K562 (cell line): ENCODE measurements at regions not wholly inside any gene's neighbourhood (a gene's known extent, or its start where the extent isn't known, plus 50 kb on each side); places are given as distances from the start of the nearest gene placed in this dataset.

Experiments used
- ATAC-seq: fragments of 200-7000 bp; cut with Tn5 transposase; 3 replicates; pipeline ENCODE4 v1.9.1; 2020; ENCODE audit warnings: moderate library complexity
- BruUV-seq: library from RNA; stranded (reverse); fragments of 400-500 nt; replicated peaks from 2 replicates; lab custom pipeline; 2021; lab: Mats Ljungman, UMichigan
- CTCF ChIA-PET: fragments of 300-600 bp; formaldehyde crosslinking; extraction: SDS; loops from one replicate; lab custom pipeline; 2021; ENCODE audit warnings: low intra/inter-chr PET ratio; lab: Yijun Ruan, JAX
- POLR2A ChIA-PET: fragments of 300-600, 350-650 bp; sonication (Branson Sonifier 250); formaldehyde crosslinking; extraction: SDS; loops from one replicate; lab custom pipeline; 2021; ENCODE audit warnings: antibody characterized with exemption, inconsistent platforms; lab: Yijun Ruan, JAX
- DNase-seq, 4 experiments: peaks; one replicate each; pipeline versions ENCODE4 v3.0.0 to v3.0.0-alpha.2; 2011 to 2018; ENCODE audit warnings: low spot score in 3 of 4, mixed read lengths in 3 of 4; ENCODE audit errors: extremely low read depth in 1 of 4
- FAIRE-seq: peaks from 2 replicates; lab custom pipeline; 2011; peaks lifted over from hg19 to GRCh38; lab: Jason Lieb, UNC
- H2AFZ ChIP-seq: 2 replicates; pipeline ENCODE4 v1.6.0; 2011; ENCODE audit warnings: low read depth, low read length, control low read depth, inconsistent platforms
- H3K27ac ChIP-seq: fragments of 200-600 bp; 3 replicates; pipeline ENCODE4 v1.8.0; 2011; ENCODE audit warnings: low read depth, mild to moderate bottlenecking, control low read depth, inconsistent platforms, low read length, moderate library complexity, mixed read lengths; ENCODE audit errors: extremely low read depth
- H3K27me3 ChIP-seq, 2 experiments: fragments of 300-600 bp in 1 of 2; 2 replicates in 1 of 2; 3 replicates in 1 of 2; pipeline versions ENCODE4 v1.6.0 to v1.8.0; 2011; ENCODE audit warnings: inconsistent platforms in 2 of 2, low read length in 2 of 2, mild to moderate bottlenecking in 1 of 2, mixed read lengths in 1 of 2, moderate library complexity in 1 of 2; ENCODE audit not compliant: control insufficient read depth in 2 of 2, insufficient read depth in 2 of 2
- H3K36me3 ChIP-seq: fragments of 300-600 bp; 3 replicates; pipeline ENCODE4 v1.8.0; 2011; ENCODE audit warnings: mild to moderate bottlenecking, low read length, inconsistent platforms; ENCODE audit not compliant: control insufficient read depth, insufficient read depth
- H3K4me1 ChIP-seq, 2 experiments: fragments of 200-600 bp in 1 of 2; replicated peaks in 1 of 2; 2 replicates in 1 of 2; 3 replicates in 1 of 2; pipeline versions ENCODE4 v1.5.1 to v1.8.0; 2011; ENCODE audit warnings: inconsistent platforms in 2 of 2, low read length in 2 of 2, mild to moderate bottlenecking in 1 of 2, mixed read lengths in 1 of 2, moderate library complexity in 1 of 2; ENCODE audit not compliant: control insufficient read depth in 2 of 2, insufficient read depth in 2 of 2
- H3K4me2 ChIP-seq: 2 replicates; pipeline ENCODE4 v1.6.1; 2011; ENCODE audit warnings: low read length, control low read depth, inconsistent platforms, mixed read lengths; ENCODE audit not compliant: insufficient read depth
- H3K4me3 ChIP-seq: fragments of 200-600 bp; sonication (generic), shearing (Covaris generic); 2 replicates; pipeline ENCODE4 v1.5.1; 2016; ENCODE audit warnings: control low read depth, inconsistent platforms
- H3K79me2 ChIP-seq: fragments of 200-600 bp; 3 replicates; pipeline ENCODE4 v1.8.0; 2011; ENCODE audit warnings: low read length, inconsistent platforms; ENCODE audit not compliant: control insufficient read depth, insufficient read depth
- H3K9ac ChIP-seq, 2 experiments: 2 replicates each; pipeline versions ENCODE4 v1.6.0 to v1.6.1; 2011; ENCODE audit warnings: low read depth in 2 of 2, low read length in 2 of 2, control low read depth in 1 of 2, inconsistent platforms in 1 of 2, mild to moderate bottlenecking in 1 of 2, mixed read lengths in 1 of 2; ENCODE audit not compliant: insufficient read depth in 1 of 2
- H3K9me1 ChIP-seq: one replicate; pipeline ENCODE4 v1.6.0; 2011; ENCODE audit warnings: inconsistent platforms, mild to moderate bottlenecking, low read length, moderate library complexity; ENCODE audit not compliant: control insufficient read depth, insufficient read depth
- H3K9me3 ChIP-seq: replicated peaks from 2 replicates; pipeline ENCODE4 v1.5.1; 2011; ENCODE audit warnings: low read depth, low read length, inconsistent platforms; ENCODE audit not compliant: control insufficient read depth, insufficient read depth
- H4K20me1 ChIP-seq: replicated peaks from 2 replicates; pipeline ENCODE4 v1.6.1; 2011; ENCODE audit warnings: low read length, inconsistent platforms, mixed read lengths; ENCODE audit not compliant: control insufficient read depth, insufficient read depth
- CHD2 ChIP-seq: IDR thresholded peaks from 2 replicates; pipeline ENCODE4 v1.6.1; 2011; ENCODE audit warnings: low read depth, low read length
- HBP1 ChIP-seq: fragments of 450-650 bp; formaldehyde crosslinking; IDR thresholded peaks from 2 replicates; pipeline ENCODE4 v1.4.0; 2022; ENCODE audit warnings: missing genetic modification characterization
- MLLT1 ChIP-seq, 2 experiments: fragments of 450-650 bp; IDR thresholded peaks; 2 replicates each; pipeline ENCODE4 v1.6.1; 2016
- MTA2 ChIP-seq: fragments of 450-650 bp; IDR thresholded peaks from 2 replicates; pipeline ENCODE4 v1.6.1; 2016; ENCODE audit warnings: low read depth
- NCOA1 ChIP-seq: fragments of 450-650 bp; IDR thresholded peaks from 2 replicates; pipeline ENCODE4 v1.6.1; 2016; ENCODE audit warnings: low read depth
- REST ChIP-seq, 2 experiments: fragments of 450-650 bp; formaldehyde crosslinking in 1 of 2; IDR thresholded peaks; 2 replicates each; pipeline versions ENCODE4 v1.4.0 to v1.6.1; 2014 to 2020; ENCODE audit warnings: mild to moderate bottlenecking in 2 of 2, borderline replicate concordance in 1 of 2, low read depth in 1 of 2
- SIN3A ChIP-seq, 2 experiments: fragments of 150-350 bp in 1 of 2; IDR thresholded peaks; 2 replicates each; pipeline ENCODE4 v1.6.1; 2011 to 2016; ENCODE audit warnings: borderline replicate concordance in 2 of 2, low read depth in 2 of 2, low read length in 2 of 2, mild to moderate bottlenecking in 2 of 2, moderate library complexity in 2 of 2; ENCODE audit not compliant: control insufficient read depth in 1 of 2
- SNRNP70 ChIP-seq: fragments of 200-400 bp; formaldehyde crosslinking; optimal IDR thresholded peaks from 2 replicates; pipeline ENCODE3; 2017; ENCODE audit warnings: low read depth, low read length
- TGIF2 ChIP-seq: sonication (generic); formaldehyde crosslinking; IDR thresholded peaks from 2 replicates; pipeline ENCODE4 v1.8.1; 2022; ENCODE audit warnings: mild to moderate bottlenecking, missing genetic modification reagents, moderate library complexity
- ZNF324 ChIP-seq: fragments of 250-450 bp; sonication (Bioruptor Pico); IDR thresholded peaks from 2 replicates; pipeline ENCODE4 v1.4.0; 2020; ENCODE audit warnings: mild to moderate bottlenecking
- ZNF436 ChIP-seq: fragments of 250-450, 450-650 bp; sonication (Bioruptor Pico); formaldehyde crosslinking; IDR thresholded peaks from 2 replicates; pipeline ENCODE4 v1.7.0; 2020; ENCODE audit warnings: mild to moderate bottlenecking
- WGBS: fragments of 100-300 bp; shearing (Covaris generic); methylation state at CpG from one replicate; pipeline ENCODE4 v1.1.6; 2016; ENCODE audit warnings: low coverage, mixed read lengths; ENCODE audit not compliant: insufficient coverage; ENCODE audit errors: missing lambda C conversion rate; 5-methylcytosine and 5-hydroxymethylcytosine counted together
- in situ Hi-C: fragments of 300-500 bp; cut with MboI; formaldehyde crosslinking; loops from 4 replicates; pipeline ENCODE4 v1.15.0; 2018; ENCODE audit warnings: inconsistent platforms, mixed read lengths
- intact Hi-C: fragments of 100-400 bp; cut with micrococcal nuclease; formaldehyde crosslinking; loops from 2 replicates; pipeline ENCODE4 v1.14.2; 2022

GRCh38 chr13:111630406-111630805 lies 310.0 kb downstream of the TEX29 start:
- no peak overlapping the region for H2AFZ ChIP-seq
- BruUV-seq, result no TSS peak
- POLR2A ChIA-PET, result interaction anchor here (1.6 kb wide), 1 partner anchor 13 kb away, joined by 3 read pairs; no protein-coding TSS in a partner anchor
- intact Hi-C loops, result no loop called here
- H3K4me2 ChIP-seq, result no peak overlapping the region
- no peak overlapping the region for H3K4me3 ChIP-seq
- 0% methylated on average over 11 of the region's 11 CpGs for WGBS
- DNase-seq (no peak), FAIRE-seq (no peak), ATAC-seq (no peak)
- H3K9me1 ChIP-seq, result no peaks in the 10 kb centered on the region
- no peaks in the 10 kb centered on the region for H3K4me1 ChIP-seq
- H3K36me3 ChIP-seq, result no peaks in the 10 kb centered on the region
- no peaks in the 10 kb centered on the region for H4K20me1 ChIP-seq
- peaks cover 0 to 14% of the 10 kb centered on the region in 2 experiments; a peak in 2 of 5 replicates for H3K27me3 ChIP-seq
- in situ Hi-C loops, result no loop called here
- no peaks in the 10 kb centered on the region for H3K79me2 ChIP-seq
- H3K9ac ChIP-seq, result no peak overlapping the region
- H3K27ac ChIP-seq, result no peak overlapping the region
- no peaks in the 10 kb centered on the region for H3K9me3 ChIP-seq
- CTCF ChIA-PET, result no interaction called here
- TF ChIP-seq ZNF436 (CRISPR knock-in tag) (no peak), MTA2 (no peak), CHD2 (no peak), REST (IDR thresholded peaks at IDR 0.05; ENCODE audit: borderline replicate concordance) (no peak), REST (CRISPR knock-in tag; IDR thresholded peaks at IDR 0.05; ENCODE audit: low read depth) (no peak), TGIF2 (no peak), HBP1 (no peak), SNRNP70 (no peak), MLLT1 (IDR thresholded peaks at IDR 0.05) (no peak), ZNF324 (CRISPR knock-in tag) (no peak), SIN3A (IDR thresholded peaks at IDR 0.05; ENCODE audit: borderline replicate concordance in 2 of 2, control insufficient read depth in 1 of 2, low read depth in 2 of 2, low read length in 2 of 2) (no peak), NCOA1 (no peak)
